AG09319 (cell line): ENCODE measurements at regions not wholly inside any gene's neighbourhood (a gene's known extent, or its start where the extent isn't known, plus 50 kb on each side); places are given as distances from the start of the nearest gene placed in this dataset.

ENCODE experiments used
- DNase-seq: peaks from one replicate; pipeline ENCODE4 v3.0.0-alpha.2; 2010; ENCODE audit warnings: low read depth; ENCODE audit errors: extremely low read depth
- TF ChIP-seq, protein P1 (sequence below): IDR thresholded peaks from 2 replicates; pipeline ENCODE4 v1.5.1; 2011; ENCODE audit warnings: low read depth, mild to moderate bottlenecking, inconsistent platforms, low read length, moderate library complexity

- DNase-seq: no peak
- TF ChIP-seq, protein P1, sequence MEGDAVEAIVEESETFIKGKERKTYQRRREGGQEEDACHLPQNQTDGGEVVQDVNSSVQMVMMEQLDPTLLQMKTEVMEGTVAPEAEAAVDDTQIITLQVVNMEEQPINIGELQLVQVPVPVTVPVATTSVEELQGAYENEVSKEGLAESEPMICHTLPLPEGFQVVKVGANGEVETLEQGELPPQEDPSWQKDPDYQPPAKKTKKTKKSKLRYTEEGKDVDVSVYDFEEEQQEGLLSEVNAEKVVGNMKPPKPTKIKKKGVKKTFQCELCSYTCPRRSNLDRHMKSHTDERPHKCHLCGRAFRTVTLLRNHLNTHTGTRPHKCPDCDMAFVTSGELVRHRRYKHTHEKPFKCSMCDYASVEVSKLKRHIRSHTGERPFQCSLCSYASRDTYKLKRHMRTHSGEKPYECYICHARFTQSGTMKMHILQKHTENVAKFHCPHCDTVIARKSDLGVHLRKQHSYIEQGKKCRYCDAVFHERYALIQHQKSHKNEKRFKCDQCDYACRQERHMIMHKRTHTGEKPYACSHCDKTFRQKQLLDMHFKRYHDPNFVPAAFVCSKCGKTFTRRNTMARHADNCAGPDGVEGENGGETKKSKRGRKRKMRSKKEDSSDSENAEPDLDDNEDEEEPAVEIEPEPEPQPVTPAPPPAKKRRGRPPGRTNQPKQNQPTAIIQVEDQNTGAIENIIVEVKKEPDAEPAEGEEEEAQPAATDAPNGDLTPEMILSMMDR: no peak
Observed at GRCh38 chr3:44030687-44031305, 210.9 kb upstream of the TOPAZ1 start.

- DNase-seq: no peak
- TF ChIP-seq, protein P1: no peak
Observed at GRCh38 chr3:44031387-44032380, 210.0 kb upstream of the TOPAZ1 start.

GRCh38 chr3:44032487-44032886, 209.2 kb upstream of the TOPAZ1 start:
- DNase-seq: no peak
- TF ChIP-seq, protein P1: no peak

DNA sequence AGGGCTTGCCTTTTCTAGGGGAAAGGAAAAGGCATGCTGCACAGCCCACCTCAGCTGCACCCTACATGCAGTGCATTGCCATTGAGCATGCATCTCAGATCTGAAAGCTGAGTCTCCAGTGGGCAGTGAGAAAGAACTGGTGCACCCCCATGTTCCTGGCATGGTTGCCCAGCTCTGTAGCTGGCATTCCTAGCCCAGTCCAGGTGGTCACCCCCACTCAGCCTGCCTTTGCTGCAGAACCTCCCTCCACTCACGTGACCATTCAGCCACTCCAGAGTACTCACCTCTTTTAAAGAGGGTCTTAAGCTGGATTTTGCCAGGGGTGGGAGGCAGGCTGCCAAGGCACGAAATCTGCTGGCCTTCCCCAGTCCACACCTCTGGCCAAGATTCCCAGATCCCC, 208.6 kb upstream of the TOPAZ1 start:
- DNase-seq: no peak
- TF ChIP-seq, protein P1: no peak

DNA sequence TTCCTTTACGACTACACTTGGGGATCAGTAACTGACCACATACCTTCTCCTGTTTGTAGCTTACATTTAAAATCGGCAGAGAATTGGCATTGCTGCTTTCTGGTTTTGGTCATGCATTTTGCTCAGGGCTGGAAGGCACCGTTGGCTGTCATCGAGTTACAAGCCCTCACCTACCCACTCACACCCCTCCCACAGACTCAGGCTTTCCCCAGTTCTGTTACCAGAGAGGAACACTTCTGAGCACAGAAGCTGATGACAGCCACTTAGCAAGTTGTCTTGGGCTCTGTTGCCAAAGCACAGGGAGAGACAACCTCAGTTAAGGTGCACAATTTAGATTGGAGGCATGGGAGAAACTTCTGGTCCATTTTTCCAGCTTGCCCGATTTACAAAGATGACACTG, 204.8 kb upstream of the TOPAZ1 start:
- DNase-seq: no peak
- TF ChIP-seq, protein P1: no peak

DNA sequence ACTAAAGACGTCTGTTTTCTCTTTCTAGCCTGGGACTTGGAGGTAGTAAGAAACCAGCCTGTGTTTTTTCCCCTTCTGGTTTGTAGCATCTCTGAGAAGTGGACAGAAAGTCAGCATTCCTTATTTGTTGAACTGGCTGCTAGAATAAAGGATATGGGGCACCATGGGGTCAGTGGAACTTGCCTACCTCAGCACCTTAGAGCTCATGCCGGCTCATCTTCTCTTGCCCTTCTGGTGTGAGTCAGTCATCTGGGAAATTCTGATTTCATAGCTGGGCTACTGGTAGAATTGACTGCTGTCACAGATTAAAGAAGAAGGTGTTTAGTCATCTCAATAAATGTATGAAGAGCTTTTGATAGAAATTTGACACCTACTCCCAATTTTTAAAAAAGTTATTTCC, 202.7 kb upstream of the TOPAZ1 start:
- TF ChIP-seq, protein P1: no peak

GRCh38 chr3:44041726-44042125, 200.0 kb upstream of the TOPAZ1 start:
- DNase-seq: no peak
- TF ChIP-seq, protein P1: no peak

More for the DNA sequence above, 202.7 kb upstream of the TOPAZ1 start:
- DNase-seq: no peak
